AG09319 (cell line): ENCODE measurements at regions not wholly inside any gene's neighbourhood (a gene's known extent, or its start where the extent isn't known, plus 50 kb on each side); places are given as distances from the start of the nearest gene placed in this dataset.

Source experiments
- DNase-seq: peaks from one replicate; pipeline ENCODE4 v3.0.0-alpha.2; 2010; ENCODE audit warnings: low read depth; ENCODE audit errors: extremely low read depth
- TF ChIP-seq, protein P1 (sequence below): IDR thresholded peaks from 2 replicates; pipeline ENCODE4 v1.5.1; 2011; ENCODE audit warnings: low read depth, mild to moderate bottlenecking, inconsistent platforms, low read length, moderate library complexity

DNA sequence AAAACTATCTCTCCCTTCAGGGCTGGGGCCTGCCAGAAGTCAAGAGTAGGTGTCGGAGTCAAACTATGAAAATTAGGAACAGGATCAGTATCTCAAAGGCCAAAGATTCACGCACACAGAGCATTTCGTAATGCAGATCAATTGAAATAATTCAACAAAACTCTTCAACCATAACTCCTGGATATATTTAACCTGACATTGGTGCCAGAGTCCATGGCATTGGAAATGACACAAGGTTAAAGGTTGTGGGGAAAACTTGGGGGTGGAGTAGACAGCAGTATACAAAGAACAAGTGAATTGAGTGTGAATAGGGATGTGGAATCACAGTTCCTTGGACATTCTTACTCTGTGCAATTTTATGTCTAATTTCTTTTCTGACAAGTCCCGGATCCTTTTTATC is 788.0 kb upstream of the GYPC start:
- no peak for DNase-seq
- TF ChIP-seq, protein P1, sequence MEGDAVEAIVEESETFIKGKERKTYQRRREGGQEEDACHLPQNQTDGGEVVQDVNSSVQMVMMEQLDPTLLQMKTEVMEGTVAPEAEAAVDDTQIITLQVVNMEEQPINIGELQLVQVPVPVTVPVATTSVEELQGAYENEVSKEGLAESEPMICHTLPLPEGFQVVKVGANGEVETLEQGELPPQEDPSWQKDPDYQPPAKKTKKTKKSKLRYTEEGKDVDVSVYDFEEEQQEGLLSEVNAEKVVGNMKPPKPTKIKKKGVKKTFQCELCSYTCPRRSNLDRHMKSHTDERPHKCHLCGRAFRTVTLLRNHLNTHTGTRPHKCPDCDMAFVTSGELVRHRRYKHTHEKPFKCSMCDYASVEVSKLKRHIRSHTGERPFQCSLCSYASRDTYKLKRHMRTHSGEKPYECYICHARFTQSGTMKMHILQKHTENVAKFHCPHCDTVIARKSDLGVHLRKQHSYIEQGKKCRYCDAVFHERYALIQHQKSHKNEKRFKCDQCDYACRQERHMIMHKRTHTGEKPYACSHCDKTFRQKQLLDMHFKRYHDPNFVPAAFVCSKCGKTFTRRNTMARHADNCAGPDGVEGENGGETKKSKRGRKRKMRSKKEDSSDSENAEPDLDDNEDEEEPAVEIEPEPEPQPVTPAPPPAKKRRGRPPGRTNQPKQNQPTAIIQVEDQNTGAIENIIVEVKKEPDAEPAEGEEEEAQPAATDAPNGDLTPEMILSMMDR = no peak

DNA sequence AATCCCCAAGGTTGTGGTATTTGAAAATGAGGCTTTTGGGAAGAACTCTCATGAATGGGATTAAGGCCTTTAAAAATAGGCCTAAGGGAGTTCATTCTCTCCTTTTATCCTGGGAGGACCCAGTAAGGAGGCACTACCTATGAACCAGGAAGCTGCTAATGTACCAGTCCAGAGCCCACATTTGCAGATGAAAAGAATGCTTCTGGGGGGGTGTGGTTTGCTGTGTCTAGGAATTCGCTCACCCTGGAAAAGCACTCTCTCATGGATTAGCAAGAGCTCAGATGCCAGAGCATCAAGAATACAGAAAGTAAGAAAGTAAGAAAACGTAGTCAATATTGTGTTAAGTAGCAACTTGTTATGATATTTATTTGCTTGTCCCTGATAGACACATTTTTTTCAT is 785.7 kb upstream of the GYPC start:
- DNase-seq = no peak

DNA sequence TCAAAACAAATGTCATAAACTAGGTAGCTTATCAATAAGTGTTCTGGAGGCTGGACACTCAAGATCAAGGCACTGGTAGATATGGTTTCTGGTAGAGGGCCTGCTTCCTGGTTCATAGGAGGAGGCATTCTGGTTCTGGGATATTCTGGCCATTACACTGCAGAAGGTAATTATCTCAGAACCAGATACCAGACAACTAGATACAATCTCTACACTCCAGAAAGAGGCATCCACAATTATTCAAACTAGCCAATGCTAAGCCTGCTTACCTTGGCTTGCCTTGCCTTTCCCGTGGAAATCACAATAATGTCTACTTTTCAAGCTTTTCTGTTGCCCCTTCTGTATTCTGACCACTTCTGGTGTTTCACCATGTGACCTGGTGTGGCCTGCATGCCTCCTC is 785.2 kb upstream of the GYPC start:
- DNase-seq = no peak
- TF ChIP-seq, protein P1 = no peak

More for the DNA sequence above, 785.7 kb upstream of the GYPC start:
- TF ChIP-seq, protein P1 = no peak

DNA sequence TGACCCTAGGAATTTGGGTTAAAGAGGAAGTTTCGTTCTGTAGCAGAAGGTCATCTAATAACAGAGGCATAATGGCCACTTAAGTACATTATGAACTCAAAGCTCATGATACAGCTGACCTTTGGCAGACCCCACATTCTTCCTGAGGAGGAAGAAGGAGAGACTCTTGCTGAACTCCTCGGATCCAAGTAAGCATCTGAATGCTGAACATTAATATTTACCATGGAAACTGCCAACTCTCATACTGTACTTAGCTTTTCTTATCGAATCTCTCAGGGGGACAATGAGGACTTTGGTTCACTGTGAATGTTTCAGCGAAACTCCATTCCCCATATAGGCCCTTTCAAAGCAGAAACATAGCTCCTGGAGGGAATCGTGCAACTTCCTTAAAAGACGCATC is 781.4 kb upstream of the GYPC start:
- no peak for DNase-seq
- TF ChIP-seq, protein P1 = no peak

DNA sequence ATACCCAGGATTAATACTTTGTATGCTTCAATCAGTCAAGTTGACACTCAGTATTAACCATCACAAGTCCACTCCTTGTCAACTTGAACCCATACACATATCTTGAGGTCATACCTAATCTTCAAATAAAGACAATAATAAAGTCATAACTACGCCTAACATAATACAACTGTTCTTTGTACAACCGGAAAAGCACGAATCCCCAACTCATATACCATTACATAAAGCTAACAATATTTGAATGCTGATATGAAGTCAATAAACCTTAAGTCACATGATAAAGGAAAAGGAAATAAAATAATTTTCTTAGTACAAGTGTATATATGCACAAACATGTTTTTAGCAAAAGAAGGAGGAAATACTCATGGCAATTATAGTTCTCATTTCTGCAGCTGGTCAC is 770.6 kb upstream of the GYPC start:
- no peak for DNase-seq
- TF ChIP-seq, protein P1 = no peak

DNA sequence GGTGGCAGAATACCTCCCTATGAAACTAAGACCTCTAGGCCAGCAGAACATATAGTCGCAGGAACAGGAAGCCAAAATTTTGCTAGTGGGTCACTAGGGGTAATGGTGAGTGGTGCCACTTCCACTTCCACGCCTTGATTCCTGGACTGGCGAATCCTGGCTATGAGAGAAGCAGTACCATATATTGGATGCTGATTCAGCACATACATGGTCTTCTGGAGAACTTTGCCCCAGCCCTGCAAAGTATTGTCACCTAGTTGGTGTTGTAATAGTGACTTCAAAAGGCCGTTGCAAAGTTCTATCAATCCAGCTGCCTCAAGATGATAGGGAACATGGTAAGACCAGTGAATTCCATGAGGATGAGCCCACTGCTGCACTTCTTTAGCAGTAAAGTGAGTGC is 769.8 kb upstream of the GYPC start:
- TF ChIP-seq, protein P1 = no peak

DNA sequence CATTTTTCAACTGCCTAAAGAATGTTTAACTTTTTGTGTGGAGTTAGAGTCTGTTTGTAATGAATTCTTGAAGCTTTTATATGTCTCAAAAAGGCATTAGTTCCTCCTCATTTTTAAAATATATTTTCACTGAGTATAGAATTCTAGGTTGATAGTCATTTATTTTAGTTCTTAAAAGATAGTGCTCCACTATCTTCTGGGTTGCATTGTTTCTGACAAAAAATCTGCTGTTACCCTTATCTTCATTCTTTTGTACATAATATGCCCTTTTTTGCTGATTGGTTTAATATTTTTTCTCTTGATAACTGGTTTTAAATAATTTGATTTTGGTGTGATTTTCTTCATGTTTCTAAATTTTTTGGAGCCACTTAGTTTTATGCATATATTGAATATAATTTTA is 754.7 kb upstream of the GYPC start:
- no peak for DNase-seq
- TF ChIP-seq, protein P1 = no peak

More for the DNA sequence above, 769.8 kb upstream of the GYPC start:
- DNase-seq = no peak
